ENCODE measurements at regions not wholly inside any gene's neighbourhood (a gene's known extent, or its start where the extent isn't known, plus 50 kb on each side); places are given as distances from the start of the nearest gene placed in this dataset.

- Mint-ChIP-seq H3K27ac (no peak overlapping the region), H3K27me3 (ENCODE audit: low read depth) (no peaks in the 10 kb centered on the region), H3K36me3 (ENCODE audit: low read depth) (no peaks in the 10 kb centered on the region), H3K9me3 (no peaks in the 10 kb centered on the region), H3K4me1 (ENCODE audit: low read depth) (no peaks in the 10 kb centered on the region), H3K4me3 (no peak overlapping the region)
- DNase-seq (ENCODE audit: low spot score), result no peak
Measured at GRCh38 chr10:85147346-85148250, 819.2 kb downstream of the CCSER2 start.

DNA sequence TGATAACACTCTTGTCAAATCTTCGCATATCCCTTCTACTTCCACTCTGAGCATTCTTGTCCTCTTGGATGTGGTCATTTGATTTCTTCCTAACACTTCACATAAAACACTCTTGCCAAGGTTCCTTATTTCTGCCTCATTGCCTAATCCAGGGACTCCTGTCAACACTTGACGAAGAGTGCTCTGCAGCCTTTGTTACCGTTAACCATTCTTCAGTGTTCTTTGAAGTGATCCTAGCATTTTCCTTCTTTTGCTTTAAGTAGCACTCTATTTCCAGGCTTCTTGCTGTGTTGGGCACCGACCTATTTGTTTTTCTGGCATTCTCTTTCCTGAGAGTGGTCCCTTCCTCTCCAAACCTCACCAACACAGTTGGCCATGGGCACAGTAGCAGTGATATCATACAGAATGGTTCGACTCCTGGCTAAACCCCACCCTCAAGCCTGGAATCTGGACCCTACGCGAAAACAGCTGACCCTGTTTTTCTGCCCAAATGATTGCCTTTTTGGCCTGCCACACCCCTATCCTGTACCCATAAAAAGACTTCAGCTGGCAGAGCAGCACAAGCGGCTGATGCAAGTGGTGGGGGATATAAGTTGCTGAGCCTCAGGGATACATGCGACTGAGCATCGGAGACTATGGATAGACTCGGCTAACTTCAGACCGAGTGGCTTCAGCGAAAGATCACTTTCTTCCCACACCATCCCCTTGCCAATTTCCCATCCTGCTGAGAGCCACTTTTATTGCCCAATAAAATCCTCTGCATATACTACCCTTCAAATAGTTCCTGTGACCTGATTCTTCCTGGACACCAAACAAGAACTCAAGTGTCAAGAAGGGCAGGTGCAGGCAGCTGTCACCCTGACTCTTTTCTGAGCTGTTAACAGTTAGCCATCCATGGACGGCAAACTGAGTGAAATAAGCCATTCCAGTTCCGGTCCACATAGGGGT is 820.6 kb downstream of the CCSER2 start:
- H3K9me3 Mint-ChIP-seq, result no peaks in the 10 kb centered on the region

GRCh38 chr10:85149766-85150165 is 821.4 kb downstream of the CCSER2 start:
- Mint-ChIP-seq H3K9me3 (no peaks in the 10 kb centered on the region), H3K27me3 (ENCODE audit: low read depth) (no peaks in the 10 kb centered on the region), H3K4me3 (no peak overlapping the region), H3K27ac (no peak overlapping the region), H3K36me3 (ENCODE audit: low read depth) (no peaks in the 10 kb centered on the region), H3K4me1 (ENCODE audit: low read depth) (no peaks in the 10 kb centered on the region)
- no peak for DNase-seq (ENCODE audit: low spot score)

More for the DNA sequence above, 820.6 kb downstream of the CCSER2 start:
- Mint-ChIP-seq H3K4me1 (ENCODE audit: low read depth) (no peaks in the 10 kb centered on the region), H3K27me3 (ENCODE audit: low read depth) (no peaks in the 10 kb centered on the region), H3K27ac (no peak overlapping the region), H3K4me3 (no peak overlapping the region), H3K36me3 (ENCODE audit: low read depth) (no peaks in the 10 kb centered on the region)
- DNase-seq (ENCODE audit: low spot score), result no peak

- H3K27ac Mint-ChIP-seq, result no peak overlapping the region
- no peak overlapping the region for H3K4me3 Mint-ChIP-seq
- no peak for DNase-seq (ENCODE audit: low spot score)
- no peaks in the 10 kb centered on the region for H3K4me1 Mint-ChIP-seq (ENCODE audit: low read depth)
- no peaks in the 10 kb centered on the region for H3K27me3 Mint-ChIP-seq (ENCODE audit: low read depth)
- no peaks in the 10 kb centered on the region for H3K9me3 Mint-ChIP-seq
- H3K36me3 Mint-ChIP-seq (ENCODE audit: low read depth), result no peaks in the 10 kb centered on the region
Measured at GRCh38 chr10:85151506-85151905, 823.1 kb downstream of the CCSER2 start.

DNA sequence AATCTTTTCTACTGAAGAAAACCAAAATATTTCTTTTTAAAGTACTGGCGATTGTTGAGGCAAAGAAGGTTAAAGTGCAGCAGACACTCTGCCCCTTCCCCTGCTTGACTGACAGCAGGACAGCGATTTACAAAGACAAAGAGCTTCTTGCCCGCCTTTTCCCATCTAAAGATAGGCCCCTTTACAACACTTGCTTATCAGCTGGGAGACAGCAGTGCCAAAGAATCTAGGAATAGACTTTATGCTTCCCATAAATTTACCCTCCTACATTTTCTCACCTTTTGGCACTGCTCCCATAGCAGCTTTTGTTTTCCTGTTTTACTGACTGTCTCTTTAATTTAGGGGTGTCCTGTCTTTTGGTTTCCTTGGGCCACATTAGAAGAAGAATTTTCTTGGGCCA is 824.1 kb downstream of the CCSER2 start:
- no peaks in the 10 kb centered on the region for H3K27me3 Mint-ChIP-seq (ENCODE audit: low read depth)
- H3K4me1 Mint-ChIP-seq (ENCODE audit: low read depth), result no peaks in the 10 kb centered on the region
- no peak overlapping the region for H3K4me3 Mint-ChIP-seq
- H3K27ac Mint-ChIP-seq, result no peak overlapping the region
- H3K36me3 Mint-ChIP-seq (ENCODE audit: low read depth), result no peaks in the 10 kb centered on the region
- H3K9me3 Mint-ChIP-seq, result no peaks in the 10 kb centered on the region
- DNase-seq (ENCODE audit: low spot score), result no peak

DNA sequence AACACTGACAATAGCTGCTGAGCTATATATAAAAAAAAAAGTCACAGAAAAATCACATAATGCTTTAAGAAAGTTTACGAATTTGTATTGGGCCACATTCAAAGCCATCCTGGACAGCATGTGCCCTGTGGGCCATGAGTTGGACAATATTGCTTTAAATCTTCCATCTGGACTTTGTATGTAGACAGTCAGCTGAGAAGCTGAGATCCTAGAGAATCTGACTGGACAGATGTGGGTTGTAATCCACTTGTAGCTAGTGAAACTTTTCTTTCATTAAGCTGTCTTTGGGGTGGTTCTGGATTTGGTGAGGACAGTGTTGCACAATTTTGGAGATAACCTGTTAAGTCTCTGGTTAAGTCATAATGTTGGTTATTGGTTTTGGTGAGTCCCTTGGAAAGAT is 824.5 kb downstream of the CCSER2 start:
- DNase-seq (ENCODE audit: low spot score), result no peak
- no peak overlapping the region for H3K4me3 Mint-ChIP-seq
- H3K9me3 Mint-ChIP-seq, result no peaks in the 10 kb centered on the region
- no peaks in the 10 kb centered on the region for H3K27me3 Mint-ChIP-seq (ENCODE audit: low read depth)
- H3K36me3 Mint-ChIP-seq (ENCODE audit: low read depth), result no peaks in the 10 kb centered on the region
- no peak overlapping the region for H3K27ac Mint-ChIP-seq
- H3K4me1 Mint-ChIP-seq (ENCODE audit: low read depth), result no peaks in the 10 kb centered on the region

DNA sequence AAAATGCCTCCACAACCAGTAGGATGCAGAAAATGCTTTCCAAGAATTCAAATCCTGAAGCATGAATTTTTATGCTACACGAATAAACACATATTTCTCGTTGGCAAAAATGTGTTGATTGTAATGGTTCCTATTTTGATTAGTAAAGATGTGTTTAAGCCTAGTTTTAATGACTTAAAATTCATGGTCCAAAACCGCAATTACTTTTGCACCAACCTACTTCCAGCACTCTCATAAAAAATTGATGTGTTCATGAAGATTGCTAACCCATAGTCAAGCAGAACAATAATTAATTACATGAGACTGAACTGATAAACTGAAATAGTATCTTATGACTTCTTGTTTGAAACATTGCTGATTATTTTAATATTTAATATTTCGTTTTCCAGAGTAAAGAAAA is 828.8 kb downstream of the CCSER2 start:
- no peaks in the 10 kb centered on the region for H3K9me3 Mint-ChIP-seq
- H3K36me3 Mint-ChIP-seq (ENCODE audit: low read depth), result no peaks in the 10 kb centered on the region
- no peaks in the 10 kb centered on the region for H3K4me1 Mint-ChIP-seq (ENCODE audit: low read depth)
- DNase-seq (ENCODE audit: low spot score), result no peak
- no peak overlapping the region for H3K27ac Mint-ChIP-seq
- H3K4me3 Mint-ChIP-seq, result no peak overlapping the region
- H3K27me3 Mint-ChIP-seq (ENCODE audit: low read depth), result no peaks in the 10 kb centered on the region

- no peak for DNase-seq (ENCODE audit: low spot score)
- no peak overlapping the region for H3K4me3 Mint-ChIP-seq
- no peaks in the 10 kb centered on the region for H3K36me3 Mint-ChIP-seq (ENCODE audit: low read depth)
- H3K27ac Mint-ChIP-seq, result no peak overlapping the region
- H3K9me3 Mint-ChIP-seq, result no peaks in the 10 kb centered on the region
- H3K27me3 Mint-ChIP-seq (ENCODE audit: low read depth), result no peaks in the 10 kb centered on the region
- H3K4me1 Mint-ChIP-seq (ENCODE audit: low read depth), result no peaks in the 10 kb centered on the region
Measured at GRCh38 chr10:85168243-85168642, 839.9 kb downstream of the CCSER2 start.

GRCh38 chr10:85170026-85170425 is 841.6 kb downstream of the CCSER2 start:
- no peak overlapping the region for H3K27ac Mint-ChIP-seq
- H3K4me1 Mint-ChIP-seq (ENCODE audit: low read depth), result no peaks in the 10 kb centered on the region
- H3K36me3 Mint-ChIP-seq (ENCODE audit: low read depth), result no peaks in the 10 kb centered on the region
- H3K27me3 Mint-ChIP-seq (ENCODE audit: low read depth), result no peaks in the 10 kb centered on the region
- no peaks in the 10 kb centered on the region for H3K9me3 Mint-ChIP-seq
- no peak for DNase-seq (ENCODE audit: low spot score)
- no peak overlapping the region for H3K4me3 Mint-ChIP-seq

DNA sequence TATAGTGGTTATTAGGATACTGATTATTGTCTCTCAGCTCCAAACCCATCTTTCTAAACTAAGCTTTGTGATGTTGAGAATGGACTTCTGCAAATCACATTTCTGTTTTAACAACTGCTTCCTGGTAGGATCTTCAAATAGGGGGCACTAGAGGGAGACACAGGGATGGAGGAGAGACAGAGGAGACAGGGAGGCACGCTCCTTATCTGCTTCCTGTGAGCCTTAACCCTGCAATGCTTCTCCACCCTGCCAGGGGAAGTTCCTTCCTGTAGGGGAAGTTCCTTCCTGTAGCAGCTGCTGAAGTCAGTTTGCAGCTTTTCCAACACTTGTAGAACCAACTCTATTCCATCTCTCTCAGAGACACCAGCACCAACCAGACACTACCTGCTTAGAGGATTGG is 847.2 kb downstream of the CCSER2 start:
- Mint-ChIP-seq H3K36me3 (ENCODE audit: low read depth) (no peaks in the 10 kb centered on the region), H3K4me1 (ENCODE audit: low read depth) (no peaks in the 10 kb centered on the region), H3K27me3 (ENCODE audit: low read depth) (no peaks in the 10 kb centered on the region), H3K4me3 (no peak overlapping the region), H3K27ac (no peak overlapping the region), H3K9me3 (no peaks in the 10 kb centered on the region)
- DNase-seq (ENCODE audit: low spot score), result no peak

DNA sequence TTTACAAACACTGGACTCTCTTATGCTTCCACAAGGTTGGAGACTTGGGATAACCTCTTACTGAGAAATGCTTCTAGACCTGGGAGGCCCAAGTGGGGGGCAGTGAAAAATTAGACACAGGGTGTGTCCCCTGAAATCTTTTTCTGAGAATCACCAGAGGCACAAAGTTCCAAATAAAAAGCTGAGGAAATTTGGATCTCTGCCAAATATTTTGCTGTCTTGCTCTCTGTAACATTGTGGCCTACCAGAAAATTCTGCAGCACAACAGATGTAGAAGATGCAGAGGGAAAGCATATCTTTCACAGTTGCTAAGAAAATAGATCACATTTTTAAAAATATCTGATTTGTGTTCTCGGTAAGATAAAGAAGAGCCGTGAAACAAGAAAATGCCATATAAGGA is 849.4 kb downstream of the CCSER2 start:
- Mint-ChIP-seq H3K4me3 (no peak overlapping the region), H3K4me1 (ENCODE audit: low read depth) (no peaks in the 10 kb centered on the region), H3K27ac (no peak overlapping the region), H3K9me3 (no peaks in the 10 kb centered on the region), H3K27me3 (ENCODE audit: low read depth) (no peaks in the 10 kb centered on the region), H3K36me3 (ENCODE audit: low read depth) (no peaks in the 10 kb centered on the region)
- no peak for DNase-seq (ENCODE audit: low spot score)

DNA sequence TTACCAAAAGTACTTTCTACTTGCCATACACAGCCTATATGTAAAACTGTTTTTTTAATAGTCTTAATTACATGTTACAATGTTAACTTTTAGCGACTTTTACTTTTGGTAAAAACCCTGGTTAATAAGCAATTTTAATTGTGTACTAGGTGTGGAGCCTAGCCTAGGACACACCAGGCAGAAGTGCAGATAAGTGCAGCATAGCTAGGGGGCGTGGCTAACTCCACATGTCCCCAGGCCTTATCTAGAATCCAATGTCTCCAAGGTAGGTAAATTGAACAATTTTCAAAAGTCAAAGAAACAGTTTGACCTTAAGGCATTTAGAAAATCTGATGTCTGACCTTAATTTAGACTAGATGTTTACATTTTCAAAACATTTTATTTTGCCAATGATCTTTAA is 858.7 kb downstream of the CCSER2 start:
- no peak overlapping the region for H3K27ac Mint-ChIP-seq
- H3K4me3 Mint-ChIP-seq, result no peak overlapping the region
- no peaks in the 10 kb centered on the region for H3K9me3 Mint-ChIP-seq
- H3K36me3 Mint-ChIP-seq (ENCODE audit: low read depth), result no peaks in the 10 kb centered on the region
- no peaks in the 10 kb centered on the region for H3K27me3 Mint-ChIP-seq (ENCODE audit: low read depth)
- DNase-seq (ENCODE audit: low spot score), result no peak
- no peaks in the 10 kb centered on the region for H3K4me1 Mint-ChIP-seq (ENCODE audit: low read depth)

- H3K4me3 Mint-ChIP-seq, result no peak overlapping the region
- no peak for DNase-seq (ENCODE audit: low spot score)
- H3K4me1 Mint-ChIP-seq (ENCODE audit: low read depth), result no peaks in the 10 kb centered on the region
- no peak overlapping the region for H3K27ac Mint-ChIP-seq
- H3K36me3 Mint-ChIP-seq (ENCODE audit: low read depth), result no peaks in the 10 kb centered on the region
- no peaks in the 10 kb centered on the region for H3K27me3 Mint-ChIP-seq (ENCODE audit: low read depth)
- no peaks in the 10 kb centered on the region for H3K9me3 Mint-ChIP-seq
Measured at GRCh38 chr10:85188770-85189484, 860.5 kb downstream of the CCSER2 start.

DNA sequence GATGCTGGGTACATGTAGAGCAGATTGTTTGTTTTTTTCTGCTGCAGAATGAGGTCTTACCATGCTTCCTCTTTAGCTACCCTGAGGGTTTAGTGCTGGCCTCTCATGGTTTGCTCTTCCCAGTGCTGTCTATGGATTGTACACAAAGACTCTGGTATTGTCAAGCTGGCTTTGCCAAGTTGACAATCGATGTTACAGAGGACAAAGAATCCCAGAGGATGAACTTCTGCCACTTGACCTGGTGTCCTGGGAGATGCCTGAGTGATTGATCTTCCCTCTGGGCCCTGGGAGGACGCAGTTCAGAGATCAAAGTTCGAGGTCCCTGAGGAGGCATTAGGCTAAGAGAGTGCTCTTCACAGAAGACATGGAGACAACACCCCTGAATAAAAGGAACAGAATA is 865.4 kb downstream of the CCSER2 start:
- H3K27me3 Mint-ChIP-seq (ENCODE audit: low read depth), result no peaks in the 10 kb centered on the region
- no peak overlapping the region for H3K4me3 Mint-ChIP-seq

More for the DNA sequence above, 865.4 kb downstream of the CCSER2 start:
- DNase-seq (ENCODE audit: low spot score), result no peak
- Mint-ChIP-seq H3K27ac (no peak overlapping the region), H3K4me1 (ENCODE audit: low read depth) (no peaks in the 10 kb centered on the region), H3K9me3 (no peaks in the 10 kb centered on the region), H3K36me3 (ENCODE audit: low read depth) (no peaks in the 10 kb centered on the region)
